DOHH2 (cell line): ENCODE measurements at regions not wholly inside any gene's neighbourhood (a gene's known extent, or its start where the extent isn't known, plus 50 kb on each side); places are given as distances from the start of the nearest gene placed in this dataset.

Experiments
- CTCF ChIP-seq: fragments of 200-600 bp; sonication (generic); IDR thresholded peaks from one replicate; pipeline ENCODE4 v1.5.1; 2014; ENCODE audit warnings: antibody characterized with exemption, mild to moderate bottlenecking, low read depth, low read length; ENCODE audit not compliant: poor library complexity, severe bottlenecking
- EZH2phosphoT487 ChIP-seq: fragments of 200-600 bp; sonication (generic); IDR thresholded peaks from 2 replicates; pipeline ENCODE4 v1.6.1; 2017; ENCODE audit warnings: borderline replicate concordance, mild to moderate bottlenecking, antibody characterized with exemption, low read length, moderate library complexity, mixed read lengths

GRCh38 chr10:90168244-90168643, 466.9 kb downstream of the KIF20B start:
- no peak for TF ChIP-seq CTCF
- no peak for TF ChIP-seq EZH2phosphoT487
